Stimulated activated CD4-positive, alpha-beta T cell treated with anti-CD3 and anti-CD28 coated beads, TNF-alpha, amount 100 ng/mL, for 24 hours (primary cell): ENCODE measurements at regions not wholly inside any gene's neighbourhood (a gene's known extent, or its start where the extent isn't known, plus 50 kb on each side); places are given as distances from the start of the nearest gene placed in this dataset.
"Not testable (repeated sequence)": the region's sequence is repeated elsewhere in the genome, so short reads cannot be mapped to it uniquely, and the experiment has no call there.

Experiments
- DNase-seq, 3 experiments: peaks; one replicate each; pipeline ENCODE4 v3.0.0-alpha.2; 2020; ENCODE audit warnings: low read depth in 3 of 3

- no peak for DNase-seq
Measured at GRCh38 chr7:94174375-94174774, 170.2 kb upstream of the BET1 start.

GRCh38 chr7:94174956-94175355, 170.8 kb upstream of the BET1 start:
- no peak for DNase-seq

GRCh38 chr7:94176694-94177200, 172.6 kb upstream of the BET1 start:
- no peak for DNase-seq

DNA sequence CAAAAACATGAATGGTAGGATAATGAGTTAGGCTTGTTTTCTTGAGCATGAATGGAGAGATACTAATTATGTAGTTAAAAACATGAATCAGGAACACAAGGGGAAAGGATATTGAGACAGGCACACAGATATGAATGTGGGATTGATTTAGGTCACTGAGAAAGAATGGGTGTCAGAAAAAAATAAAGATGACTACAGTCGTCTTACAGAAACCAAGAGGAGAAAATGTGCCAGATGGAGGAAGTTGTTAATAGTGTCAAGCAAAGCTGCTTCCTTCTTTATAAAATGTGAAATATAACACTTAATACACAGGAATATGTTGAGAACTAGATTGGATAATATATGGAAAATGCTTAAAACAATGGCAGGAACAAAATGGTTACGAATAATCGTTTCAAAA, 173.3 kb upstream of the BET1 start:
- DNase-seq, result no peak

DNA sequence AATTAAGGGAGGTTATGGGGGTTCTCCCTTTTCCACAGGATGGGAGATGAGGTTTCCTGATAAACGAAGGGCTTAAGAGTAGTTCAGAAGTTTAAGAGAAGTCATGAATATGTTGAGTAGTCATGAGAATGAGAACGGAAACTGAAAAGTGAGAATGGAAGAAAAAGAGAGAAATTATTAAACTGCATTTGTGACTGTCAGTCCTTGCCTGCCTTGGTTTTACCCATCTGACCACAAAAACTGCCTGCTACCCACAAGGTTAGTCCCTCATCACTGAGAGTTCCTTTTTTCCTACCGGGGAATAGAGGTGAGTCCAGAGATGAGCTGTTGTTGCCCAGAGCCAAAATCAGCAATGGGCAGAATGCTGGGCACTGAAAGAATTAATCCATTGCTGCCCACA, 174.1 kb upstream of the BET1 start:
- DNase-seq, result no peak

- DNase-seq, result no peak
Measured at GRCh38 chr7:94179466-94179865, 175.3 kb upstream of the BET1 start.

DNA sequence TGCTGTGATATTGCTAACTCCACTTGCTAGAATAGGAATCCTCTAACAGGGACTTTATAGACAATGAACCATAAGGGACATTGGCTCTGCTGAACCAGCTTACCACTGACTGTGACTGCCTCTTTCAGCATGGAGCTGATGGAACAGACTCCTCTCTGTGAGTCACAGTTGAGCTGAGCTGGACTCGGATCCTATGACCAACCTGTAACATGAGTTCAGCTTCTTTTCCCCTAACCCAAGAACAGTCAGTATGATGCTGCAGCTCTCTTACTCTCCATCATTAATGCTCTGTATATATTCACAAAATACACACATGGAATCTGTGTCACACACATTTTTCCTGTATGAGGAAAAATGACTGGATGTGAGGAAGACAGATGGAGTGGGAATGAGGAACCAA, 177.9 kb upstream of the BET1 start:
- DNase-seq, result no peak

GRCh38 chr7:94182721-94183120, 178.6 kb upstream of the BET1 start:
- no peak for DNase-seq

DNA sequence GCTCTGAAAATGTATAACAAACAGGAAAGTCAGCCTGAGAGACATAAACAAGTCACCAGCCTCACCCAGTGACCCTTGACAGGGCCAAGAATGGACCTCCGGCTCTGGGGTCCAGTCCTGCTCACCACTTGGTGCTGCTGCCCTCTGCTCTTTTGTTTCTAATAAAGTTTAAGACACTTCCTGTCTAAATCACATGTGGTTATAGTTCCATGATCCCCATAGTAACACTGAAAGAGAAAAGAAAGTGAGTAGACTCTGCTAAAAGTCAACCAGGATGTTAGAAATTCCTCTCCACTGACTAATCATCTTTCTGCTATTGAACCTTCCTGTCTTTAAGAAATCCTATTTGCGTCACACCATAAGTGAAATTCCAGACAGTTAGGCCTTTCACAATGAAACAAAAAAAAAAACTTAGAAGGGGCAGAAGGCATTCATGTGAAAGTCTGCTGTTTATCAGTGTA, 179.2 kb upstream of the BET1 start:
- DNase-seq, result no peak

- DNase-seq, result no peak
Measured at GRCh38 chr7:94183891-94184290, 179.7 kb upstream of the BET1 start.

DNA sequence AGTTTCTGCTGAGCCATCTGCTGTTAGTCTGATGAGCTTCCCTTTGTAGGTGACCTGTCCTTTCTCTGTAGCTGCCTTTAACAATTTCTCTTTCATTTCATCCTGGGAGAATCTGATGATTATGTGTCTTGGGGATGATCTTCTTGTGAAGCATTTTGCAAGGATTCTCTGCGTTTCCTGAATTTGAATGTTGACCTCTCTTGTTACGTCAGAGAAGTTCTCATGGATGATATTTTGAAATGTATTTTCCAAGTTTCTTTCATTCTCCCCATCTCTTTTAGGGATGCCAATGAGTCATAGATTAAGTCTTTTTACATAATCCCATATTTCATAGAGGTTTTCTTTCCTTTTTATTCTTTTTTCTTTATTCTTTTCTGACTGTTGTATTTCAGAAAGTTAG, 184.2 kb upstream of the BET1 start:
- no peak for DNase-seq

GRCh38 chr7:94190599-94191061, 186.5 kb upstream of the BET1 start:
- no peak for DNase-seq

DNA sequence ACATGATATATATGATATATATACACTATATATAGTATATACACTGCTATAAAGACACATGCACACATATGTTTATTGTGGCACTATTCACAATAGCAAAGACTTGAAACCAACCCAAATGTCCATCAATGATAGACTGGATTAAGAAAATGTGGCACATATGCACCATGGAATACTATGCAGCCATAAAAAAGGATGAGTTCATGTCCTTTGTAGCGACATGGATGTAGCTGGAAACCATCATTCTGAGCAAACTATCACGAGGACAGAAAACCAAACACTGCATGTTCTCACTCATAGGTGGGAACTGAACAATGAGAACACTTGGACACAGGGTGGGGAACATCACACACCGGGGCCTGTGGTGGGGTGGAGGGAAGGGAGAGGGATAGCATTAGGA, 190.3 kb upstream of the BET1 start:
- not testable (repeated sequence) for DNase-seq

DNA sequence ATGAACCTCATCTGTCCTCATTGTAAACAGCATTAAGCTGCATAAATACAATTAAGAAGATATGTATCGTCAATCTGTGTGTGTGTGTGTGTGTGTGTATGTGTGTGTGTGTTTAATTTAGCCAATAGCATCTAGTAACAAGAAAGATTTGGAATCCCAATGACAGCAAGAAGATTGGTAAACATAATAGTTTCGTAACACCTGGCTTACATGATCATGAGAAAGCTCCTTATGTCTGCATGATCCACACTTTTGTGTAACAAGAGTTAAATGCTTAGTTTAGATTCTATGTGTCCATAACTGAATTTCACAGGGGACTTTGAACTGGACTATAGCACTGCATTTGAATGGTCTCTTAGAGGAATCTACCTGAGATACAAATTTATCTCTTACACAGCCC, 191.0 kb upstream of the BET1 start:
- no peak for DNase-seq

- DNase-seq, result no peak
Measured at GRCh38 chr7:94195813-94196212, 191.7 kb upstream of the BET1 start.

DNA sequence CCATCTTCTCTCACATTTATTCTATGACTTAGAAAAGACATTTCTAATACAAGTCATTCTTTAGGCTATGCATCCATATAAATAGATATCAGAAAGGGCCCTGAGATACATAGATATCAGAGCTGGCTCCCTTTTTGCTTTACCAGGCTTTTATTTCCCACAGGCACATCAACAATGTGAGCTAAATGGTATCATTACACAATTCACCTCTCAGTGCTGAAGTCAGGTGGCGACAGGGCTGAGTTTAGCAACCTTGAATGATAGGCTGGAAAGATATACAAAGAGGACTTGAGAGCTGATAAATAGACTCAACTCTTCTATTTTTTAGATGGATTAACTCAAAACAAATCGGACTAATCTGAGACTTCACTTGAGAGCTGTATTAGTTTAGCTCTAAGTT, 189.2 kb upstream of the COL1A2 start:
- no peak for DNase-seq

- DNase-seq, result no peak
Measured at GRCh38 chr7:94206295-94206694, 188.4 kb upstream of the COL1A2 start.

DNA sequence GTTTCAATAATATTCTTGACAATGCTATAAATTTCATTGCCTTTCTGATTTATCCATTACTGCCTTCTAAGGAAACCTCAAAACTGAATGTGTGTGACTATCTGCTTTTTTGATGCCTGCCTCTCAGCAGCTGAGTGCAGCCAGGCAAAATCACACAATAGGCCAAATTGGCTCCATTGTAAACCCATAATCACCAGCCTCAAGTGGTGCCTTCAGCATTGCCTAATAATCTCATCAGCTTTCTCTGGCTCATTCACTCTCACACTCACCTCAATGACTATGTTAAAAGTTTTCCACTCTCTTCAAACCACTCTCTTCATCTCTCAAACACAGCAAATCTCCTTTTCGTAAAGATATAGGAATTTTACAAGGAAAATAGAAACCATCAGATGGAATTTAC, 182.5 kb upstream of the COL1A2 start:
- no peak for DNase-seq

- no peak for DNase-seq
Measured at GRCh38 chr7:94216944-94217461, 177.7 kb upstream of the COL1A2 start.

- DNase-seq, result no peak
Measured at GRCh38 chr7:94217766-94218165, 176.9 kb upstream of the COL1A2 start.

DNA sequence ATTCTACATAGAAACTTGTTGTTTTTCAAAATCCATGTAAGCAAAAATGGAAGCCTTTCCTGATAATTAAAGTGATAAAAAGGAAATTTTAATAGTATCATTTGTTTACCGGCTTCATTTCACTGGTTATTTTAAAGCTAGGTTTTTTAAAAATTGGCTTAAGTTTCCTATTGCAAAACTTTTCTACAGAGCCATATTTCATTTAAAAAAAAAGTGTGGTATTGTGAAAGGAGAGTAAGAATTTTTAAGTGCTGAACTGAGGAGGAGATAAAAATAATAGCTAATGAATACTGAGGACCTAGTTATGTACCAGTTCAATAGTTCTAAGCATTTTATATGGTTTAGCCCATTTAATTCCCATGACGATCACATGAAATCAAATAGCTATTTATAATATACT, 172.2 kb upstream of the COL1A2 start:
- no peak for DNase-seq

DNA sequence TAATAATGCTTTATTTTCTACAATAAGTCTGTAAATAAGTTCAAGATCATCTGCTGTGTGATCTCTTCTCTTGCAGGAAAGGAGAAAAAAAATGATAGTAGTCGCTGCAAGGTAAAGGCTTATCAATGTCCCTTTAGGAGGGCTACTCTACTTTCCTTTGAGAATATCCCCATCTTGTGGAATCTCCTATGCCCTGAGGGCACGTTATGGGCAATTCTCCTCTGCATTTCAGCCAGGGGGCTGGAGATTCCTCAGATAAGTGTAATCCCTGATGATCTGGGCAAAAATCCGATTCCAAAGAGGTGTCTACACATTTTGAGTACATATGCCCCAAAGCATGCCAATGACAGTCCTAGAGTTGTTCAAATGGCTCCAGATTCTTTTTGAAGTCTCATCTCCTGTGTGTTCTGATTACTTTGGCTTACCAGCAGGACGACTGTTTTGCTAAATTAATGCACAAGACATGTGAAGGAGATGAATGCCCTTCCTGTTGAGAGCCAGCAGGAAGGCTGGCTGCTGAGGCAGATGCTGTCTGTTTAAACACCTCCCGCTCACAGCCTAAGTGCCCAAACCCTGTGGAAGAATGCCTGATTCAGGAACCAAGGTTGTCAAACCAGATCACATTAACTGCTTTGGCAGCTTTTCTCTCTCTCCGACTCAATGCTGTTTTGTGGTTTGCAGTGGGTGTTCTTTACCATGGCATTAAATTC, 171.2 kb upstream of the COL1A2 start:
- no peak for DNase-seq

GRCh38 chr7:94228223-94228622, 166.5 kb upstream of the COL1A2 start:
- DNase-seq, result no peak

DNA sequence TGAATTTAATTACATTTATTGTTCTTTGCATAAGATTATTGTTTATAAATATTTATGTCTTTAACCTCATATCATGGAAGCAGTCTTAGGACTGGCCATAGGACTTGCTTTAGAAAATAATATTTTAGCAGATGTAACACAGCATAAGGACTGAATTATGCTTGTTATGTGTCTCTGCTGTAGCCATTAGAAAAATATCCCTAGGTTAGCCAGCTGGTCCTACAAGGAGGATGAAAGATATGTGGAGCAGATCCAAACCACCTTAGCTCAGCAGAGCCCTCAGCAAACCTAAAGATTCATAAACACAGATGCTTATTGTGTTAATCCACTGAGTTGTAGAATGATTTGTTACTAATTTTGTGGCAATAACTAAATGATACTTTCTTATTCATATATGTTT, 166.0 kb upstream of the COL1A2 start:
- DNase-seq, result no peak
